ENCODE measurements at regions not wholly inside any gene's neighbourhood (a gene's known extent, or its start where the extent isn't known, plus 50 kb on each side); places are given as distances from the start of the nearest gene placed in this dataset.

GRCh38 chr6:126682440-126682839 lies 342.5 kb downstream of the CENPW start:
- TF ChIP-seq, protein P1, sequence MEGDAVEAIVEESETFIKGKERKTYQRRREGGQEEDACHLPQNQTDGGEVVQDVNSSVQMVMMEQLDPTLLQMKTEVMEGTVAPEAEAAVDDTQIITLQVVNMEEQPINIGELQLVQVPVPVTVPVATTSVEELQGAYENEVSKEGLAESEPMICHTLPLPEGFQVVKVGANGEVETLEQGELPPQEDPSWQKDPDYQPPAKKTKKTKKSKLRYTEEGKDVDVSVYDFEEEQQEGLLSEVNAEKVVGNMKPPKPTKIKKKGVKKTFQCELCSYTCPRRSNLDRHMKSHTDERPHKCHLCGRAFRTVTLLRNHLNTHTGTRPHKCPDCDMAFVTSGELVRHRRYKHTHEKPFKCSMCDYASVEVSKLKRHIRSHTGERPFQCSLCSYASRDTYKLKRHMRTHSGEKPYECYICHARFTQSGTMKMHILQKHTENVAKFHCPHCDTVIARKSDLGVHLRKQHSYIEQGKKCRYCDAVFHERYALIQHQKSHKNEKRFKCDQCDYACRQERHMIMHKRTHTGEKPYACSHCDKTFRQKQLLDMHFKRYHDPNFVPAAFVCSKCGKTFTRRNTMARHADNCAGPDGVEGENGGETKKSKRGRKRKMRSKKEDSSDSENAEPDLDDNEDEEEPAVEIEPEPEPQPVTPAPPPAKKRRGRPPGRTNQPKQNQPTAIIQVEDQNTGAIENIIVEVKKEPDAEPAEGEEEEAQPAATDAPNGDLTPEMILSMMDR (IDR thresholded peaks at IDR 0.05), result no peak
- TF ChIP-seq POLR2A (IDR thresholded peaks at IDR 0.05), result no peak
